ENCODE measurements at regions not wholly inside any gene's neighbourhood (a gene's known extent, or its start where the extent isn't known, plus 50 kb on each side); places are given as distances from the start of the nearest gene placed in this dataset.

DNA sequence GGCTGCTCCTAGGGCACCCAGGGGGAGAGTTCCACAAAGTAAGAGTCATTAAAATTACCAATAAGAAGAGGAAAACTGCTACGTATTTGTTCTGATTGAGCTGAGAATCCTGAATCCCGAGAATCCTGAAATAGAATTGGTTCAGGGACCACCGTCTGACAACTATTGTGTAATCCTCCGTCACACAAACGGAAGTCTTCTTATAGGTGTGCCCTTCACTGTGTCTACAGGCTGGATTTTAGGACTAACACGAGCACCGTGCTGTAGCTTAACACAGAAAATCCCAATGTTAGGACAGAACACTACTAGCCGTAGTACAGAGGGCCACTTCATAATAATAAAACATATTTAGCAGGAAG lies 50.6 kb upstream of the RNF182 start:
- Histone ChIP-seq H3K4me3 (ENCODE audit: low read depth, low read length) (peak overlapping the region; percentile 25; the same call in 1 of the 2 replicates), H3K36me3 (ENCODE audit: control insufficient read depth in 2 of 2, insufficient read depth in 1 of 2, low read length in 2 of 2) (no peaks in the 10 kb centered on the region), H3K9me3 (ENCODE audit: control insufficient read depth, insufficient read depth, low read depth, low read length) (no peaks in the 10 kb centered on the region), H3K27ac (ENCODE audit: extremely low read depth, low read depth, low read length) (no peak overlapping the region; the same call in 1 of the 2 replicates), H3K4me1 (ENCODE audit: control insufficient read depth, insufficient read depth, low read length) (no peaks in the 10 kb centered on the region)
- no peak for TF ChIP-seq ZNF16 (tag by site-specific recombination; IDR thresholded peaks at IDR 0.05; ENCODE audit: low read depth)
- no peak for TF ChIP-seq ZNF138 (tag by site-specific recombination; IDR thresholded peaks at IDR 0.05; ENCODE audit: borderline replicate concordance)
- TF ChIP-seq ZNF791 (tag by site-specific recombination; IDR thresholded peaks at IDR 0.05): no peak
- TF ChIP-seq KLF7 (tag by site-specific recombination; IDR thresholded peaks at IDR 0.05; ENCODE audit: borderline replicate concordance): 0 out of 2 replicates have a peak, but pooled peaks have one; percentile 2
- TF ChIP-seq ZNF37A (tag by site-specific recombination; IDR thresholded peaks at IDR 0.05): no peak
- TF ChIP-seq ZNF544 (tag by site-specific recombination; IDR thresholded peaks at IDR 0.05): no peak
- ChIA-PET CTCF (interaction anchor here (0.5 to 3.0 kb wide), 33 partner anchors 10 to 1000 kb away, joined by 3 to 32 read pairs (median 6); partner anchors contain the start of gene NOL7), POLR2A (interaction anchor here (1.3 kb wide), 1 partner anchor 300 kb away, joined by 3 read pairs; the partner anchor contains the start of gene SIRT5)

GRCh38 chr6:13873288-13874190 lies 51.2 kb upstream of the RNF182 start:
- no peak overlapping the region; the same call in 1 of the 2 replicates for H3K27ac ChIP-seq (ENCODE audit: extremely low read depth, low read depth, low read length)
- POLR2A ChIA-PET: interaction anchor here (1.3 kb wide), 1 partner anchor 299 kb away, joined by 3 read pairs; the partner anchor contains the start of gene SIRT5
- peak overlapping the region; percentile 25 for H3K4me3 ChIP-seq (ENCODE audit: low read depth, low read length)
- no peaks in the 10 kb centered on the region for H3K36me3 ChIP-seq (ENCODE audit: control insufficient read depth in 2 of 2, insufficient read depth in 1 of 2, low read length in 2 of 2)
- H3K9me3 ChIP-seq (ENCODE audit: control insufficient read depth, insufficient read depth, low read depth, low read length): no peaks in the 10 kb centered on the region
- H3K4me1 ChIP-seq (ENCODE audit: control insufficient read depth, insufficient read depth, low read length): no peaks in the 10 kb centered on the region
- CTCF ChIA-PET: interaction anchor here (0.5 to 3.0 kb wide), 37 partner anchors 9 to 1000 kb away, joined by 3 to 32 read pairs (median 5); partner anchors contain the start of gene NOL7
- TF ChIP-seq ZNF391 (tag by site-specific recombination; IDR thresholded peaks at IDR 0.05; ENCODE audit: borderline replicate concordance, low read depth) (peak; percentile 42; the same call in 1 of the 2 replicates), ZIC2 (tag by site-specific recombination; IDR thresholded peaks at IDR 0.05) (peak; percentile 81), ZNF23 (tag by site-specific recombination; IDR thresholded peaks at IDR 0.05; ENCODE audit: borderline replicate concordance) (no peak), ZEB2 (tag by site-specific recombination; IDR thresholded peaks at IDR 0.05) (peak; percentile 81), HOXD13 (CRISPR knock-in tag; IDR thresholded peaks at IDR 0.05; ENCODE audit: borderline replicate concordance) (peak; percentile 40; the same call in 1 of the 2 replicates), ZNF596 (tag by site-specific recombination; IDR thresholded peaks at IDR 0.05) (no peak), ZSCAN30 (tag by site-specific recombination; IDR thresholded peaks at IDR 0.05) (peak; percentile 45; the same call in 1 of the 2 replicates), SCRT2 (tag by site-specific recombination; IDR thresholded peaks at IDR 0.05) (peak; percentile 98), SP2 (tag by site-specific recombination; IDR thresholded peaks at IDR 0.05) (peak; percentile 60), ZNF2 (tag by site-specific recombination; IDR thresholded peaks at IDR 0.05) (peak; percentile 79; the same call in 1 of the 2 replicates), KLF1 (tag by site-specific recombination; IDR thresholded peaks at IDR 0.05) (peak; percentile 75), ZNF335 (tag by site-specific recombination; conservative IDR thresholded peaks at IDR 0.05) (peak; percentile 97), PRDM1 (tag by site-specific recombination; IDR thresholded peaks at IDR 0.05) (peak; percentile 37; the same call in 1 of the 2 replicates), ZNF777 (tag by site-specific recombination; IDR thresholded peaks at IDR 0.05; ENCODE audit: borderline replicate concordance) (peak; percentile 80), ZBTB26 (tag by site-specific recombination; optimal IDR thresholded peaks at IDR 0.05) (peak; percentile 49)
- TF ChIP-seq, protein P1, sequence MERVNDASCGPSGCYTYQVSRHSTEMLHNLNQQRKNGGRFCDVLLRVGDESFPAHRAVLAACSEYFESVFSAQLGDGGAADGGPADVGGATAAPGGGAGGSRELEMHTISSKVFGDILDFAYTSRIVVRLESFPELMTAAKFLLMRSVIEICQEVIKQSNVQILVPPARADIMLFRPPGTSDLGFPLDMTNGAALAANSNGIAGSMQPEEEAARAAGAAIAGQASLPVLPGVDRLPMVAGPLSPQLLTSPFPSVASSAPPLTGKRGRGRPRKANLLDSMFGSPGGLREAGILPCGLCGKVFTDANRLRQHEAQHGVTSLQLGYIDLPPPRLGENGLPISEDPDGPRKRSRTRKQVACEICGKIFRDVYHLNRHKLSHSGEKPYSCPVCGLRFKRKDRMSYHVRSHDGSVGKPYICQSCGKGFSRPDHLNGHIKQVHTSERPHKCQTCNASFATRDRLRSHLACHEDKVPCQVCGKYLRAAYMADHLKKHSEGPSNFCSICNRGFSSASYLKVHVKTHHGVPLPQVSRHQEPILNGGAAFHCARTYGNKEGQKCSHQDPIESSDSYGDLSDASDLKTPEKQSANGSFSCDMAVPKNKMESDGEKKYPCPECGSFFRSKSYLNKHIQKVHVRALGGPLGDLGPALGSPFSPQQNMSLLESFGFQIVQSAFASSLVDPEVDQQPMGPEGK (tag by site-specific recombination; IDR thresholded peaks at IDR 0.05): peak; percentile 89
- TF ChIP-seq, protein P2, sequence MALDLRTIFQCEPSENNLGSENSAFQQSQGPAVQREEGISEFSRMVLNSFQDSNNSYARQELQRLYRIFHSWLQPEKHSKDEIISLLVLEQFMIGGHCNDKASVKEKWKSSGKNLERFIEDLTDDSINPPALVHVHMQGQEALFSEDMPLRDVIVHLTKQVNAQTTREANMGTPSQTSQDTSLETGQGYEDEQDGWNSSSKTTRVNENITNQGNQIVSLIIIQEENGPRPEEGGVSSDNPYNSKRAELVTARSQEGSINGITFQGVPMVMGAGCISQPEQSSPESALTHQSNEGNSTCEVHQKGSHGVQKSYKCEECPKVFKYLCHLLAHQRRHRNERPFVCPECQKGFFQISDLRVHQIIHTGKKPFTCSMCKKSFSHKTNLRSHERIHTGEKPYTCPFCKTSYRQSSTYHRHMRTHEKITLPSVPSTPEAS (tag by site-specific recombination; IDR thresholded peaks at IDR 0.05): peak; percentile 54; the same call in 1 of the 2 replicates
